Right atrium auricular region (tissue), 2 donors: ENCODE measurements at regions not wholly inside any gene's neighbourhood (a gene's known extent, or its start where the extent isn't known, plus 50 kb on each side); places are given as distances from the start of the nearest gene placed in this dataset.

ENCODE experiments used
- DNase-seq: peaks from one replicate; pipeline ENCODE4 v3.0.0-alpha.2; 2019; ENCODE audit warnings: low spot score
- H3K27ac ChIP-seq, 2 donors: fragments of 200-600 bp; sonication (generic); 1 replicate in 1 of 2; 2 replicates in 1 of 2; pipeline ENCODE4 v1.5.1; 2016 to 2019
- H3K27me3 ChIP-seq, 2 donors: fragments of 200-600 bp; sonication (generic); one replicate each; pipeline versions ENCODE4 v1.5.1 to v1.6.0; 2017 to 2019
- H3K36me3 ChIP-seq: fragments of 200-600 bp; sonication (generic); one replicate; pipeline ENCODE4 v1.5.1; 2016
- H3K4me1 ChIP-seq, 2 donors: fragments of 200-600 bp; sonication (generic); one replicate each; pipeline versions ENCODE4 v1.5.1 to v1.6.0; 2017 to 2019
- H3K4me3 ChIP-seq, 2 donors: fragments of 200-600 bp; sonication (generic); 1 replicate in 1 of 2; 2 replicates in 1 of 2; pipeline ENCODE4 v1.5.1; 2017 to 2019; ENCODE audit warnings: mild to moderate bottlenecking in 1 of 2, moderate library complexity in 1 of 2
- H3K9me3 ChIP-seq, 2 donors: fragments of 200-600 bp; sonication (generic); one replicate each; pipeline ENCODE4 v1.5.1; 2019
- CTCF ChIP-seq, 2 donors: fragments of 200-600 bp; sonication (generic); IDR thresholded peaks; one replicate each; pipeline ENCODE4 v1.5.1; 2019; ENCODE audit warnings: antibody characterized with exemption in 2 of 2

GRCh38 chr2:226247289-226248275 is 552.0 kb downstream of the IRS1 start:
- no peak for TF ChIP-seq CTCF (IDR thresholded peaks at IDR 0.05)
- peaks cover 0 to 15% of the 10 kb centered on the region in 2 donors for H3K9me3 ChIP-seq
- no peak for DNase-seq
- H3K27me3 ChIP-seq: no peaks in the 10 kb centered on the region
- H3K4me3 ChIP-seq: no peak overlapping the region
- no peaks in the 10 kb centered on the region for H3K36me3 ChIP-seq
- H3K4me1 ChIP-seq: no peaks in the 10 kb centered on the region
- H3K27ac ChIP-seq: no peak overlapping the region

- no peaks in the 10 kb centered on the region for H3K36me3 ChIP-seq
Observed at GRCh38 chr2:226234187-226234586, 565.4 kb downstream of the IRS1 start.

GRCh38 chr2:226233388-226233787 is 566.2 kb downstream of the IRS1 start:
- Histone ChIP-seq H3K27ac (no peak overlapping the region), H3K9me3 (no peaks in the 10 kb centered on the region), H3K4me1 (no peaks in the 10 kb centered on the region), H3K36me3 (no peaks in the 10 kb centered on the region), H3K27me3 (no peaks in the 10 kb centered on the region), H3K4me3 (no peak overlapping the region)
- no peak for TF ChIP-seq CTCF (IDR thresholded peaks at IDR 0.05)
- DNase-seq: no peak

More at GRCh38 chr2:226234187-226234586, 565.4 kb downstream of the IRS1 start:
- DNase-seq: no peak
- no peaks in the 10 kb centered on the region for H3K4me1 ChIP-seq
- H3K9me3 ChIP-seq: no peaks in the 10 kb centered on the region
- no peak for TF ChIP-seq CTCF (IDR thresholded peaks at IDR 0.05)
- no peaks in the 10 kb centered on the region for H3K27me3 ChIP-seq
- no peak overlapping the region for H3K4me3 ChIP-seq
- no peak overlapping the region for H3K27ac ChIP-seq

- H3K9me3 ChIP-seq: no peaks in the 10 kb centered on the region
- H3K36me3 ChIP-seq: no peaks in the 10 kb centered on the region
- no peak for DNase-seq
- H3K4me1 ChIP-seq: no peaks in the 10 kb centered on the region
- no peak overlapping the region for H3K27ac ChIP-seq
- no peaks in the 10 kb centered on the region for H3K27me3 ChIP-seq
- H3K4me3 ChIP-seq: no peak overlapping the region
- TF ChIP-seq CTCF (IDR thresholded peaks at IDR 0.05): no peak
Observed at GRCh38 chr2:226228080-226228479, 571.5 kb downstream of the IRS1 start.

- Histone ChIP-seq H3K36me3 (no peaks in the 10 kb centered on the region), H3K27ac (no peak overlapping the region), H3K9me3 (no peaks in the 10 kb centered on the region), H3K4me1 (no peaks in the 10 kb centered on the region), H3K4me3 (no peak overlapping the region), H3K27me3 (no peaks in the 10 kb centered on the region)
- DNase-seq: no peak
- no peak for TF ChIP-seq CTCF (IDR thresholded peaks at IDR 0.05)
Observed at GRCh38 chr2:226227341-226227740, 572.3 kb downstream of the IRS1 start.
